Skeletal muscle satellite cell (primary cell): ENCODE measurements at regions not wholly inside any gene's neighbourhood (a gene's known extent, or its start where the extent isn't known, plus 50 kb on each side); places are given as distances from the start of the nearest gene placed in this dataset.
"Not testable (repeated sequence)": the region's sequence is repeated elsewhere in the genome, so short reads cannot be mapped to it uniquely, and the experiment has no call there.

Experiments
- H3K27me3 ChIP-seq: 2 replicates; pipeline ENCODE4 v1.7.0; 2013; ENCODE audit warnings: low read length; ENCODE audit not compliant: control insufficient read depth, insufficient read depth
- H3K36me3 ChIP-seq: 2 replicates; pipeline ENCODE4 v1.7.0; 2013; ENCODE audit warnings: mild to moderate bottlenecking, control low read depth, low read length; ENCODE audit not compliant: insufficient read depth
- H3K4me1 ChIP-seq: 2 replicates; pipeline ENCODE4 v1.7.0; 2013; ENCODE audit warnings: low read length; ENCODE audit not compliant: control insufficient read depth, insufficient read depth
- H3K4me2 ChIP-seq: 2 replicates; pipeline ENCODE4 v1.7.0; 2013; ENCODE audit warnings: mild to moderate bottlenecking, low read length
- H3K4me3 ChIP-seq: 2 replicates; pipeline ENCODE4 v1.7.0; 2013; ENCODE audit warnings: low read length
- H3K9ac ChIP-seq: 2 replicates; pipeline ENCODE4 v1.7.0; 2013; ENCODE audit warnings: mild to moderate bottlenecking, low read depth, low read length, moderate library complexity
- H3K9me3 ChIP-seq: replicated peaks from 2 replicates; pipeline ENCODE4 v1.7.0; 2013; ENCODE audit warnings: mild to moderate bottlenecking, control low read depth, low read length

DNA sequence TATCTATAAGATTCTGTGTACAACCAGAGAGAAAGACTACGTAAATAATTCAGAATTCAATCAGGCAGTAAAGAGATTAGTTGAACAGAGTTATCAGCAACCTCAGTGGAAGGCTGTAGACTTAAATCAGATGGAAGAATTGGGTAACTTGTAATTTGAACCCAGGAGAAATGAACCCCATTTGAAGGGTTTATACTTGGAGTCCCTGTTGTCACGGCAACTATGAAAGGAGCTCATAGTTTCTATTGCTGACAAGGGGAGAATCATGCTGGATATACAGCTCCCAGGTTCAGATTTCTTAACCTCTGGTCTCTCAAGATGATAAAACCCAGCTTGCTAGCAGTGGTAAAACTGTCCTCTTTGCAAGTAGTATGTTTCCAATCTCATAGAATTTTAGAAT is 54.4 kb upstream of the BMP4 start:
- Histone ChIP-seq H3K9me3 (no peaks in the 10 kb centered on the region), H3K36me3 (no peaks in the 10 kb centered on the region), H3K9ac (no peak overlapping the region), H3K4me3 (no peak overlapping the region), H3K27me3 (no peaks in the 10 kb centered on the region), H3K4me2 (no peak overlapping the region), H3K4me1 (no peaks in the 10 kb centered on the region)

GRCh38 chr14:54023027-54023426 is 66.4 kb upstream of the BMP4 start:
- Histone ChIP-seq H3K4me3 (no peak overlapping the region), H3K36me3 (no peaks in the 10 kb centered on the region), H3K4me1 (no peaks in the 10 kb centered on the region), H3K4me2 (no peak overlapping the region), H3K27me3 (no peaks in the 10 kb centered on the region), H3K9me3 (no peaks in the 10 kb centered on the region), H3K9ac (no peak overlapping the region)

DNA sequence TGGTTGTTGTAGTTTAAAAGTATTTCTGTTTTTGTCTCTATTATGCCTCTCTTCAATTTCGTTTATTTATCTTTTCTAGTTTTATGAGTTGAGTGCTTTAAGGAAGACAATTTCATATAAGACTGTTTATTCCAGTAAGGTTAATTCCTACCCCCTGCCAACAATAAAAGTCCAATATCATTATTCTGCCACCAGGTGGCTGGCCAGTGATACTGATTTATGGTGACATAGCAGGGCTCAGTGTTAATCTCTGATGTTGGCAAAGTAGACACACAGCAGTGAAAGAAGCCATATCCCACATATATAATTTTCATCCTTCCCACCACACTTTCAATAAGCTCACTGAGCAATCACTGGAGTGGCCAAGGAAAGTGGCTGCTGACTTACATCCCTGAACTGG is 69.0 kb upstream of the BMP4 start:
- no peaks in the 10 kb centered on the region for H3K4me1 ChIP-seq
- H3K36me3 ChIP-seq, result no peaks in the 10 kb centered on the region
- no peaks in the 10 kb centered on the region for H3K27me3 ChIP-seq
- H3K9me3 ChIP-seq, result no peaks in the 10 kb centered on the region
- H3K4me2 ChIP-seq, result no peak overlapping the region
- H3K9ac ChIP-seq, result no peak overlapping the region
- H3K4me3 ChIP-seq, result no peak overlapping the region

DNA sequence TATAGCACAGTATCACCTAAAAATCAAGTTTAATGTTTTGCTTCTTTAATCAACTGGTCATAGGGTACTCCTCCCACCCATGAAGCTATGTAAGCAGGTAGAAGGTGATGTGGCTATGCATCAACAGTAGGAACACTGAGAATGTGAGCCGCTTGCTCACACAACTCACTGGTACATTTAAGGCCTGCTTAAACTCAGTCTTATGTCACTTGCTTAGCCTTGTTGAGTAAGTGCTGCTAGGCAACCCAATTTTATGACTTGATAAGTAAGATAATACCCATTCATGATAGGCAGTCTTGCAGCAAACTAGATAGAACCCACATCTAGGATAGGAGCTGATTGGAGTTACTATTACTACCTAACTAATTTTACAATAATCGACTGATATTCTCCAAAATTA is 70.0 kb upstream of the BMP4 start:
- Histone ChIP-seq H3K9ac (no peak overlapping the region), H3K27me3 (no peaks in the 10 kb centered on the region), H3K9me3 (no peaks in the 10 kb centered on the region), H3K4me1 (no peaks in the 10 kb centered on the region), H3K4me3 (no peak overlapping the region), H3K36me3 (no peaks in the 10 kb centered on the region), H3K4me2 (no peak overlapping the region)

- not testable (repeated sequence) for H3K4me3 ChIP-seq, H3K4me1 ChIP-seq, H3K4me2 ChIP-seq, H3K9ac ChIP-seq, H3K27me3 ChIP-seq, H3K36me3 ChIP-seq, H3K9me3 ChIP-seq
These were observed 74.4 kb upstream of the BMP4 start for GRCh38 chr14:54030996-54031395.

GRCh38 chr14:54033285-54033684 is 76.7 kb upstream of the BMP4 start:
- H3K4me2 ChIP-seq, H3K36me3 ChIP-seq, H3K27me3 ChIP-seq, H3K4me1 ChIP-seq, H3K4me3 ChIP-seq, H3K9ac ChIP-seq, H3K9me3 ChIP-seq: not testable (repeated sequence)

GRCh38 chr14:54038724-54039123 is 82.1 kb upstream of the BMP4 start:
- Histone ChIP-seq H3K4me3 (no peak overlapping the region), H3K4me1 (no peaks in the 10 kb centered on the region), H3K4me2 (no peak overlapping the region), H3K36me3 (no peaks in the 10 kb centered on the region), H3K9ac (no peak overlapping the region), H3K9me3 (no peaks in the 10 kb centered on the region), H3K27me3 (no peaks in the 10 kb centered on the region)

DNA sequence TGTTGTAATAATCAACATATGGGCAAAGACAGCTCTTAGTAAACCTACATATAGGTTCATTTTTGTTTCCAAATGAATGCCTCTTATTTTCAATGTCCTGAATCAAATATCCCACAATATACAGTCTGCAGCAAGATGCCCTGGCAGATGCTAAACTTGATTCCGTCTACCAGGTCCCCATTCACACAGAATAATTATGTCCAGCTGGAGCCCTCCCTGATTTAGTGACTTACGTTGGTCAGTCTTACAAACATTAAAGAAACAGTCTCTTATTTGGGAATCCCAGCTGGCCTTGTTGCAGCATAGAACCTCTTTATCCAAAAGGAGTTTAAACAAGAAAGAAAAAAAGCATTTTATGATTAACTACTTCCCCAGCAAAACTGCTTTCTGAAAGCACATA is 82.7 kb upstream of the BMP4 start:
- H3K9ac ChIP-seq, result no peak overlapping the region
- H3K9me3 ChIP-seq, result no peaks in the 10 kb centered on the region
- H3K4me1 ChIP-seq, result no peaks in the 10 kb centered on the region
- no peaks in the 10 kb centered on the region for H3K27me3 ChIP-seq
- H3K4me2 ChIP-seq, result no peak overlapping the region
- H3K4me3 ChIP-seq, result no peak overlapping the region
- H3K36me3 ChIP-seq, result no peaks in the 10 kb centered on the region

- H3K4me2 ChIP-seq, result no peak overlapping the region
These were observed 84.2 kb upstream of the BMP4 start for GRCh38 chr14:54040846-54041245.

DNA sequence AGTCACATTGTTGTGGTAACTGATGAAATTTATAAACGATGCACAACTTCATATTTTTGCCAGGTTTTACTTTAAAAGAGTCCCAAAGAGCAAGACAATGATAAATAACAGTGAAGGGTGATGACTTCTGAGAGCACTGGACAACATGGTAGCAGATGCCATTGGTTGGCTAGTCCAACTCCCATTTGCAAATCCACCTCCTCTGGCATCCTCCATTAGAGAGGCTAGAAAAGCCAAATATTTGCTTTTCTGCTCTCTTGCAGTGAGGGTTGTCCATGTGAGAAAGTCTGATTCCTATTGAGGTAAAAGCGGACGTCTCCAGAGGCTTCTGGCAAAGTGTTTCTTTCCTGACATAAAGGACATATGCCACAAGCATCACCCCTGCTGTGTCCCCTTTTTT is 89.6 kb upstream of the BMP4 start:
- no peaks in the 10 kb centered on the region for H3K9me3 ChIP-seq
- H3K27me3 ChIP-seq, result no peaks in the 10 kb centered on the region
- no peaks in the 10 kb centered on the region for H3K36me3 ChIP-seq
- H3K4me3 ChIP-seq, result no peak overlapping the region
- no peak overlapping the region for H3K9ac ChIP-seq
- H3K4me1 ChIP-seq, result no peaks in the 10 kb centered on the region
- no peak overlapping the region for H3K4me2 ChIP-seq

More at GRCh38 chr14:54040846-54041245, 84.2 kb upstream of the BMP4 start:
- H3K9ac ChIP-seq, result no peak overlapping the region
- no peak overlapping the region for H3K4me3 ChIP-seq
- no peaks in the 10 kb centered on the region for H3K27me3 ChIP-seq
- H3K9me3 ChIP-seq, result no peaks in the 10 kb centered on the region
- no peaks in the 10 kb centered on the region for H3K4me1 ChIP-seq
- H3K36me3 ChIP-seq, result no peaks in the 10 kb centered on the region

DNA sequence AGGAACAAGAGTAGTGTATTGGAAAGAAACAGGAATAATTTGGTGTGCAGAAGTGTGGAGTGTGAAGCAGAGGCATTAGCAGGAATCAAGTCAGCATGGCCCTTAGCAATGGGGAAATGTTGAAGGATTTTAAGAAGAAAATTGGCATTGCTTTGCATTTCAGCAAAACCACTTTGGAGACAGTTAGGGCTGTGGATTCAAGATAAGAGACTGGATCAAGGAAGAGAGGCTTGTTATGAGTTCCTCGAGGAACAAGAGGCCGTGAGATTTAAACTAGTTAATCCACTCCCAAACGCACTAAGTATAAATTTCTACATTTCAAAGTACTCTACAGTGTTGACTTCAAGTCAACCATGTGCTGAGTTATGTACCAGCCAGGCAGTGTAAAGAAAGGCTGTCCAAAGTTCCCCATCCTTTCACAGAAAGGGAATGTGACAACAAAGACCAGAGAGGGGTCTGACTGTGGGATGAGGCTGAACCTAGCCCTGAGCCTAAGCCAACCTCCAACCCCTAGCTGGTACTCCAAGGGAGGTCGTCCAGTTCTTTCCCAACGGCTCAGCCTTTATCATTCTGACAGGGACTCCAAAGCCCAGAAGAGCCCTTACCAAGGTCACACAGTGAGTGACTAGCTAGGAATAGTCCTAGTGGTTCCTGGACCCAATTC is 91.2 kb upstream of the BMP4 start:
- Histone ChIP-seq H3K9ac (no peak overlapping the region), H3K36me3 (no peaks in the 10 kb centered on the region), H3K9me3 (no peaks in the 10 kb centered on the region), H3K4me1 (no peaks in the 10 kb centered on the region), H3K4me2 (no peak overlapping the region), H3K4me3 (no peak overlapping the region), H3K27me3 (no peaks in the 10 kb centered on the region)

- Histone ChIP-seq H3K9ac (no peak overlapping the region), H3K27me3 (no peaks in the 10 kb centered on the region), H3K4me1 (no peaks in the 10 kb centered on the region), H3K4me3 (no peak overlapping the region), H3K4me2 (no peak overlapping the region), H3K9me3 (no peaks in the 10 kb centered on the region), H3K36me3 (no peaks in the 10 kb centered on the region)
These were observed 91.7 kb upstream of the BMP4 start for GRCh38 chr14:54048311-54048710.
